OCI-LY7 (cell line): ENCODE measurements at regions not wholly inside any gene's neighbourhood (a gene's known extent, or its start where the extent isn't known, plus 50 kb on each side); places are given as distances from the start of the nearest gene placed in this dataset.

Experiments
- CTCF ChIP-seq: fragments of 200-600 bp; sonication (generic); conservative IDR thresholded peaks from 2 replicates; pipeline ENCODE4 v1.5.1; 2014; ENCODE audit warnings: mild to moderate bottlenecking, antibody characterized with exemption, low read length, moderate library complexity, mixed read lengths
- EZH2phosphoT487 ChIP-seq: fragments of 200-600 bp; sonication (generic); IDR thresholded peaks from 2 replicates; pipeline ENCODE4 v1.6.1; 2018; ENCODE audit warnings: low read depth, borderline replicate concordance, mild to moderate bottlenecking, mixed run types, antibody characterized with exemption, low read length, moderate library complexity, mixed read lengths

- TF ChIP-seq CTCF = no peak
- no peak for TF ChIP-seq EZH2phosphoT487
Observed at GRCh38 chr14:34204774-34205173, 253.9 kb upstream of the EGLN3 start.
